ENCODE measurements at regions not wholly inside any gene's neighbourhood (a gene's known extent, or its start where the extent isn't known, plus 50 kb on each side); places are given as distances from the start of the nearest gene placed in this dataset.
A peak's percentile ranks its signal among the peaks of the same experiment; 100 is the strongest.

GRCh38 chr9:16071400-16071799, 518.6 kb downstream of the CCDC171 start:
- Histone ChIP-seq H3K9me3 (ENCODE audit: control insufficient read depth, insufficient read depth, low read depth, low read length) (no peaks in the 10 kb centered on the region), H3K9ac (ENCODE audit: insufficient read depth, low read length) (no peak overlapping the region), H3K36me3 (ENCODE audit: control insufficient read depth, insufficient read depth, low read length) (no peaks in the 10 kb centered on the region), H3K27ac (ENCODE audit: insufficient read depth, low read length) (no peak overlapping the region), H3K4me2 (ENCODE audit: extremely low read depth, insufficient read depth, low read length) (no peak overlapping the region), H4K20me1 (ENCODE audit: control insufficient read depth, extremely low read depth, insufficient read depth, low read length) (no peaks in the 10 kb centered on the region), H3K4me1 (ENCODE audit: control insufficient read depth, extremely low read depth, insufficient read depth, low read length) (no peaks in the 10 kb centered on the region), H3K79me2 (ENCODE audit: control insufficient read depth, insufficient read depth, low read length) (no peaks in the 10 kb centered on the region), H2AFZ (ENCODE audit: low read length) (no peak overlapping the region), H3K4me3 (replicated peaks in 1 of 4; ENCODE audit: control extremely low read depth in 1 of 4, insufficient read depth in 1 of 4, low read depth in 3 of 4, low read length in 4 of 4) (no peak overlapping the region), H3K27me3 (ENCODE audit: control insufficient read depth, insufficient read depth, low read length) (no peaks in the 10 kb centered on the region)
- DNase-seq (ENCODE audit: low read depth in 2 of 2) = no peak
- TF ChIP-seq CTCF (conservative IDR thresholded peaks at IDR 0.05 in 1 of 2, IDR thresholded peaks at IDR 0.05 in 1 of 2; ENCODE audit: low read depth in 1 of 2, low read length in 2 of 2) (no peak), EZH2 (IDR thresholded peaks at IDR 0.05; ENCODE audit: low read length, missing control alignments) (no peak)

GRCh38 chr9:16074963-16075362, 522.1 kb downstream of the CCDC171 start:
- no peak overlapping the region for H2AFZ ChIP-seq (ENCODE audit: low read length)
- H3K27me3 ChIP-seq (ENCODE audit: control insufficient read depth, insufficient read depth, low read length) = peaks cover 2% of the 10 kb centered on the region
- no peaks in the 10 kb centered on the region for H4K20me1 ChIP-seq (ENCODE audit: control insufficient read depth, extremely low read depth, insufficient read depth, low read length)
- H3K36me3 ChIP-seq (ENCODE audit: control insufficient read depth, insufficient read depth, low read length) = no peaks in the 10 kb centered on the region
- H3K4me1 ChIP-seq (ENCODE audit: control insufficient read depth, extremely low read depth, insufficient read depth, low read length) = no peaks in the 10 kb centered on the region
- H3K9ac ChIP-seq (ENCODE audit: insufficient read depth, low read length) = no peak overlapping the region
- no peak overlapping the region for H3K4me2 ChIP-seq (ENCODE audit: extremely low read depth, insufficient read depth, low read length)
- no peaks in the 10 kb centered on the region for H3K79me2 ChIP-seq (ENCODE audit: control insufficient read depth, insufficient read depth, low read length)
- peak; percentile 62 to 64 for DNase-seq (ENCODE audit: low read depth in 2 of 2)
- no peak overlapping the region for H3K27ac ChIP-seq (ENCODE audit: insufficient read depth, low read length)
- no peaks in the 10 kb centered on the region for H3K9me3 ChIP-seq (ENCODE audit: control insufficient read depth, insufficient read depth, low read depth, low read length)
- TF ChIP-seq EZH2 (IDR thresholded peaks at IDR 0.05; ENCODE audit: low read length, missing control alignments) (no peak), CTCF (conservative IDR thresholded peaks at IDR 0.05 in 1 of 2, IDR thresholded peaks at IDR 0.05 in 1 of 2; ENCODE audit: low read depth in 1 of 2, low read length in 2 of 2) (no peak)
- no peak overlapping the region for H3K4me3 ChIP-seq (replicated peaks in 1 of 4; ENCODE audit: control extremely low read depth in 1 of 4, insufficient read depth in 1 of 4, low read depth in 3 of 4, low read length in 4 of 4)

GRCh38 chr9:16075696-16076095, 522.9 kb downstream of the CCDC171 start:
- no peak for DNase-seq (ENCODE audit: low read depth in 2 of 2)

More at GRCh38 chr9:16075696-16076095, 522.9 kb downstream of the CCDC171 start:
- no peak overlapping the region for H2AFZ ChIP-seq (ENCODE audit: low read length)
- no peaks in the 10 kb centered on the region for H3K79me2 ChIP-seq (ENCODE audit: control insufficient read depth, insufficient read depth, low read length)
- peaks cover 2% of the 10 kb centered on the region for H3K27me3 ChIP-seq (ENCODE audit: control insufficient read depth, insufficient read depth, low read length)
- TF ChIP-seq EZH2 (IDR thresholded peaks at IDR 0.05; ENCODE audit: low read length, missing control alignments) = no peak
- no peak for TF ChIP-seq CTCF (conservative IDR thresholded peaks at IDR 0.05 in 1 of 2, IDR thresholded peaks at IDR 0.05 in 1 of 2; ENCODE audit: low read depth in 1 of 2, low read length in 2 of 2)
- H3K9me3 ChIP-seq (ENCODE audit: control insufficient read depth, insufficient read depth, low read depth, low read length) = no peaks in the 10 kb centered on the region
- H3K4me3 ChIP-seq (replicated peaks in 1 of 4; ENCODE audit: control extremely low read depth in 1 of 4, insufficient read depth in 1 of 4, low read depth in 3 of 4, low read length in 4 of 4) = no peak overlapping the region
- no peaks in the 10 kb centered on the region for H3K4me1 ChIP-seq (ENCODE audit: control insufficient read depth, extremely low read depth, insufficient read depth, low read length)
- no peaks in the 10 kb centered on the region for H3K36me3 ChIP-seq (ENCODE audit: control insufficient read depth, insufficient read depth, low read length)
- H3K27ac ChIP-seq (ENCODE audit: insufficient read depth, low read length) = no peak overlapping the region
- H3K9ac ChIP-seq (ENCODE audit: insufficient read depth, low read length) = no peak overlapping the region
- no peak overlapping the region for H3K4me2 ChIP-seq (ENCODE audit: extremely low read depth, insufficient read depth, low read length)
- no peaks in the 10 kb centered on the region for H4K20me1 ChIP-seq (ENCODE audit: control insufficient read depth, extremely low read depth, insufficient read depth, low read length)

All from fibroblast of lung (primary cell).